ENCODE measurements at regions not wholly inside any gene's neighbourhood (a gene's known extent, or its start where the extent isn't known, plus 50 kb on each side); places are given as distances from the start of the nearest gene placed in this dataset.

- Histone ChIP-seq H2BK5ac (ENCODE audit: low read depth, low read length) (no peak overlapping the region), H4K91ac (replicated peaks; ENCODE audit: insufficient read length, low read length) (no peak overlapping the region), H4K5ac (ENCODE audit: insufficient read length, low read depth, low read length) (no peak overlapping the region), H3K79me2 (ENCODE audit: control insufficient read depth in 1 of 2, insufficient read depth in 2 of 2, low read length in 2 of 2) (no peaks in the 10 kb centered on the region), H3K23ac (ENCODE audit: insufficient read length) (no peak overlapping the region), H4K20me1 (replicated peaks in 1 of 2; ENCODE audit: control insufficient read depth in 1 of 2, insufficient read depth in 2 of 2, low read length in 2 of 2) (no peaks in the 10 kb centered on the region), H3K36me3 (ENCODE audit: control insufficient read depth in 2 of 4, insufficient read depth in 4 of 4, low read length in 3 of 4) (no peaks in the 10 kb centered on the region), H2AFZ (ENCODE audit: low read length) (no peak overlapping the region), H3K9ac (replicated peaks in 1 of 4; ENCODE audit: extremely low read depth in 1 of 4, low read depth in 3 of 4, low read length in 3 of 4) (no peak overlapping the region), H3K4me1 (replicated peaks in 1 of 4; ENCODE audit: control insufficient read depth in 3 of 4, insufficient read depth in 4 of 4, low read length in 3 of 4) (peaks cover 0 to 5% (median 2%) of the 10 kb centered on the region in 4 experiments; a peak in 4 of 7 replicates), H2BK12ac (ENCODE audit: low read depth, low read length) (no peak overlapping the region), H3K18ac (ENCODE audit: extremely low read depth, low read length) (no peak overlapping the region), H3K23me2 (ENCODE audit: low read depth, low read length) (peaks cover 2% of the 10 kb centered on the region; the same call in 1 of the 2 replicates), H3K14ac (ENCODE audit: insufficient read length) (no peak overlapping the region), H3K4me2 (ENCODE audit: insufficient read depth in 1 of 2, low read depth in 2 of 2, low read length in 2 of 2) (no peak overlapping the region), H3K79me1 (ENCODE audit: low read depth, low read length) (no peaks in the 10 kb centered on the region), H3K56ac (replicated peaks; ENCODE audit: insufficient read length, low read depth, low read length) (no peak overlapping the region), H3K27ac (ENCODE audit: low read depth, low read length) (no peak overlapping the region), H2AK5ac (ENCODE audit: low read depth, low read length) (no peak overlapping the region), H2BK20ac (ENCODE audit: low read length) (no peak overlapping the region), H3K9me3 (ENCODE audit: insufficient read depth in 2 of 2, low read depth in 1 of 2, low read length in 1 of 2) (peaks cover 15 to 16% of the 10 kb centered on the region in 2 experiments), H4K8ac (ENCODE audit: extremely low read depth, insufficient read depth, low read length) (no peak overlapping the region), H2BK120ac (replicated peaks; ENCODE audit: low read depth, low read length) (no peak overlapping the region), H3K4me3 (ENCODE audit: extremely low read depth in 1 of 4, insufficient read depth in 2 of 4, low read depth in 3 of 4, low read length in 4 of 4) (no peak overlapping the region), H3K27me3 (replicated peaks in 1 of 4; ENCODE audit: control insufficient read depth in 3 of 4, extremely low read depth in 1 of 4, insufficient read depth in 3 of 4, low read length in 3 of 4) (no peaks in the 10 kb centered on the region; a peak in 1 of 7 replicates), H3K4ac (replicated peaks; ENCODE audit: insufficient read length, low read depth, low read length) (no peak overlapping the region), H2BK15ac (ENCODE audit: low read length) (no peak overlapping the region)
- no peak for DNase-seq (ENCODE audit: low read depth in 1 of 2, low spot score in 2 of 2)
- ChIA-PET POLR2A (ENCODE audit: partially characterized antibody) (no interaction called here), CTCF (ENCODE audit: partially characterized antibody) (no interaction called here)
- WGBS, 2 experiments (ENCODE audit: extremely low coverage in 1 of 2, insufficient coverage in 1 of 2, insufficient read length in 1 of 2, insufficient replicate concordance in 2 of 2, low coverage in 1 of 2, low lambda C conversion rate in 2 of 2, missing lambda C conversion rate in 1 of 2): 96% methylated on average over 6 of the region's 6 CpGs; no CpG with 5 or more reads in 1 of the 2 experiments
- no peak for FAIRE-seq
- TF ChIP-seq TBP (IDR thresholded peaks at IDR 0.05; ENCODE audit: low read depth, low read length) (no peak), KDM4A (IDR thresholded peaks at IDR 0.05; ENCODE audit: low read depth, low read length, severe bottlenecking) (no peak)
These were observed 206.5 kb downstream of the AUH start for GRCh38 chr9:91155181-91155580.
